RWPE2 (cell line): ENCODE measurements at regions not wholly inside any gene's neighbourhood (a gene's known extent, or its start where the extent isn't known, plus 50 kb on each side); places are given as distances from the start of the nearest gene placed in this dataset.

ENCODE experiments used
- ATAC-seq: fragments of 200-7000 bp; cut with Tn5 transposase; 3 replicates; pipeline ENCODE4 v1.9.1; 2021; ENCODE audit warnings: low read depth
- DNase-seq: peaks from one replicate; pipeline ENCODE4 v3.0.0-alpha.2; 2020; ENCODE audit warnings: low spot score
- H3K27ac ChIP-seq: fragments of 450-650 bp; 2 replicates; pipeline ENCODE4 v1.5.1; 2017; ENCODE audit warnings: mild to moderate bottlenecking; ENCODE audit not compliant: poor library complexity, severe bottlenecking
- H3K27me3 ChIP-seq: fragments of 250-450 bp; sonication (Bioruptor Pico); 2 replicates; pipeline ENCODE4 v1.5.1; 2021; ENCODE audit warnings: mild to moderate bottlenecking, moderate library complexity; ENCODE audit not compliant: insufficient read depth, poor library complexity, severe bottlenecking
- H3K36me3 ChIP-seq: fragments of 250-450 bp; sonication (Bioruptor Pico); 2 replicates; pipeline ENCODE4 v1.5.1; 2020; ENCODE audit warnings: low read depth, mild to moderate bottlenecking, moderate library complexity
- H3K4me1 ChIP-seq: fragments of 250-450 bp; sonication (Bioruptor Pico); 2 replicates; pipeline ENCODE4 v1.5.1; 2021; ENCODE audit warnings: mild to moderate bottlenecking, moderate library complexity; ENCODE audit not compliant: insufficient read depth, poor library complexity, severe bottlenecking
- H3K4me3 ChIP-seq: fragments of 250-450 bp; sonication (Bioruptor Pico); 2 replicates; pipeline ENCODE4 v1.5.1; 2021; ENCODE audit warnings: mild to moderate bottlenecking, moderate library complexity; ENCODE audit not compliant: severe bottlenecking
- H3K9me3 ChIP-seq: fragments of 250-450 bp; sonication (Bioruptor Pico); 2 replicates; pipeline ENCODE4 v1.5.1; 2021; ENCODE audit warnings: mild to moderate bottlenecking, moderate library complexity; ENCODE audit not compliant: severe bottlenecking
- TF ChIP-seq, protein P1 (sequence below): fragments of 450-650 bp; IDR thresholded peaks from one replicate; pipeline ENCODE4 v1.5.1; 2017; ENCODE audit warnings: mild to moderate bottlenecking, moderate library complexity; ENCODE audit not compliant: poor library complexity, severe bottlenecking

DNA sequence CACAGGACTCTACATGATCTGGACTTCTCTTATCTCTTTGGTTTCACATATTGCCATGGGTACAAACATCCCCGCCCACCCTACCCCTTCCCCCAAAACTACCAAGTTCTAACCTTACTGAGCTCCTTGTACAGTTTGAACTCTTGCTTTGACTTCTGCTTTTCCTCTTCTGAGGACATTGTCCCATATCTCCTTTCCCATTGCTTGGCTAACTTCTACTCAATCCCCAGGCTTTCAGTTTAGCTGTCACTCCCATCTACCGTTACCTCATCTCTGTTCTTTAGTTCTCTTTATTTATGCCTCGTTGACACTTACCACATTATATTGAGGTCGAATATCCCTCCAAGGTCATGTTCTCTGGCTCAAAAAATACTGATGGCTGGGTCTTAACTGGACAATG lies 393.5 kb upstream of the CADM1 start:
- DNase-seq (no peak), ATAC-seq (no peak)
- Histone ChIP-seq H3K27ac (no peak overlapping the region), H3K4me1 (no peaks in the 10 kb centered on the region), H3K9me3 (no peaks in the 10 kb centered on the region), H3K36me3 (no peaks in the 10 kb centered on the region), H3K27me3 (no peaks in the 10 kb centered on the region), H3K4me3 (no peak overlapping the region)
- TF ChIP-seq, protein P1, sequence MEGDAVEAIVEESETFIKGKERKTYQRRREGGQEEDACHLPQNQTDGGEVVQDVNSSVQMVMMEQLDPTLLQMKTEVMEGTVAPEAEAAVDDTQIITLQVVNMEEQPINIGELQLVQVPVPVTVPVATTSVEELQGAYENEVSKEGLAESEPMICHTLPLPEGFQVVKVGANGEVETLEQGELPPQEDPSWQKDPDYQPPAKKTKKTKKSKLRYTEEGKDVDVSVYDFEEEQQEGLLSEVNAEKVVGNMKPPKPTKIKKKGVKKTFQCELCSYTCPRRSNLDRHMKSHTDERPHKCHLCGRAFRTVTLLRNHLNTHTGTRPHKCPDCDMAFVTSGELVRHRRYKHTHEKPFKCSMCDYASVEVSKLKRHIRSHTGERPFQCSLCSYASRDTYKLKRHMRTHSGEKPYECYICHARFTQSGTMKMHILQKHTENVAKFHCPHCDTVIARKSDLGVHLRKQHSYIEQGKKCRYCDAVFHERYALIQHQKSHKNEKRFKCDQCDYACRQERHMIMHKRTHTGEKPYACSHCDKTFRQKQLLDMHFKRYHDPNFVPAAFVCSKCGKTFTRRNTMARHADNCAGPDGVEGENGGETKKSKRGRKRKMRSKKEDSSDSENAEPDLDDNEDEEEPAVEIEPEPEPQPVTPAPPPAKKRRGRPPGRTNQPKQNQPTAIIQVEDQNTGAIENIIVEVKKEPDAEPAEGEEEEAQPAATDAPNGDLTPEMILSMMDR: no peak

DNA sequence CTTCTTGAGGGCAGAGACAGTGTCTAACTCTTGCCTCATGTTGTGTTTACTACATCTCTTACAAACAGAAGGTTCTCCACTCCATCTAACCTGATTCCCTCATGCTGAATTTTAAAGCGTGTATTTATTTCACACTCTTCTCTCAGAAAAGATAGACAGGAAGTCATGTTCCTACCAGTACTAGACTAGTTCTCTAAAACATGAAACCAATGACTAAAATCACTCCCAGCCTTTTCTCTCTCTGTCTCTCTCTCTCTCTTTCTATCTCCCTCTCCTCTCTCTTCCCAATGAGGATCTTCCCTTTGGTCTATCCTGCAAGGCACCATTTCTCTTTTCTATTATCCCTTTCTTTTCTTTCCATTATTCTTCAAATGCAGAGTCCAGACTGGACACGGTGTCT lies 391.9 kb upstream of the CADM1 start:
- H3K9me3 ChIP-seq: no peaks in the 10 kb centered on the region
- no peak for ATAC-seq
- no peaks in the 10 kb centered on the region for H3K4me1 ChIP-seq

DNA sequence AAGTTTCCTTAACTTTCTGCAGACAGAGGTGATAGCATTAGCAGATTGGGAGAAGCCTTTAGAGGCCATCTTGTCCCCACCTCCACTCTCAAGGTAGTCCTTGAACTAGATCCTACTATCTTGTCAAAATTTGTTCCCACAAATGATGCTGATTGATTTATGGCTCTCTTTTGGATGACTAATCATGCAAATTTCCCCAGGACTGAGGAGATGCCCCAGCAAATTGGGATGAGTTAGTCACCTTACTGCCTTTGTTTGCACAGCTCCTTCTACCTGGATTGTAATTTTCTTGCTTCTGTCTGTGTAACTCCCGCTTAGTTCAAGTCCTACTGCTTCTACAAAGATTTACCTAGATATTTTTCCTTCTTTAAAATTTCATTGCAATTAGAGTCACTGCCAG lies 391.4 kb upstream of the CADM1 start:
- H3K27ac ChIP-seq: no peak overlapping the region
- DNase-seq (no peak), ATAC-seq (no peak)
- no peaks in the 10 kb centered on the region for H3K36me3 ChIP-seq
- H3K4me3 ChIP-seq: no peak overlapping the region
- no peaks in the 10 kb centered on the region for H3K9me3 ChIP-seq
- no peaks in the 10 kb centered on the region for H3K4me1 ChIP-seq
- H3K27me3 ChIP-seq: no peaks in the 10 kb centered on the region
- TF ChIP-seq, protein P1: no peak

More for the DNA sequence above, 391.9 kb upstream of the CADM1 start:
- Histone ChIP-seq H3K27me3 (no peaks in the 10 kb centered on the region), H3K27ac (no peak overlapping the region), H3K4me3 (no peak overlapping the region), H3K36me3 (no peaks in the 10 kb centered on the region)
- TF ChIP-seq, protein P1: no peak
- no peak for DNase-seq

DNA sequence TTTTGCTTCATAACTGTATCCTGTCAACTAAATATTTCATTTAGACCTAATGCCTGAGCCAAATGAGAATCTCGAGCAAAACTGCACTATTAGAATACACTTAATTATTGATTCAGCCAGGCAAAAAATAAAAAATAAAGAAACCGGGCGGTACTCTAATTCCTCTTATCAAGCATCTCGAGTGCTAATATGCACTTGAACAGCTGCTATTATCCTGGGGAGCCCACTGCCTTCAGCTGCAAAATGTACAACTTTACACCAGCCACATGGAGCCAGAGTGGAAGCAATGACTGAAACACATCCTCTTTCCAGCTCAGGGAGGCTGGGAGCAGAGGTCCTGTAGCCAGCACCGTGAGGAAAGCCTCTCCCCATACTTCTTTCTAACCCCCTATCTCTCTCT lies 390.0 kb upstream of the CADM1 start:
- ATAC-seq: no peak
- TF ChIP-seq, protein P1: no peak
- no peaks in the 10 kb centered on the region for H3K4me1 ChIP-seq
- no peak overlapping the region for H3K4me3 ChIP-seq
- H3K36me3 ChIP-seq: no peaks in the 10 kb centered on the region
- no peak overlapping the region for H3K27ac ChIP-seq
- H3K27me3 ChIP-seq: no peaks in the 10 kb centered on the region
- no peaks in the 10 kb centered on the region for H3K9me3 ChIP-seq
- DNase-seq: no peak

DNA sequence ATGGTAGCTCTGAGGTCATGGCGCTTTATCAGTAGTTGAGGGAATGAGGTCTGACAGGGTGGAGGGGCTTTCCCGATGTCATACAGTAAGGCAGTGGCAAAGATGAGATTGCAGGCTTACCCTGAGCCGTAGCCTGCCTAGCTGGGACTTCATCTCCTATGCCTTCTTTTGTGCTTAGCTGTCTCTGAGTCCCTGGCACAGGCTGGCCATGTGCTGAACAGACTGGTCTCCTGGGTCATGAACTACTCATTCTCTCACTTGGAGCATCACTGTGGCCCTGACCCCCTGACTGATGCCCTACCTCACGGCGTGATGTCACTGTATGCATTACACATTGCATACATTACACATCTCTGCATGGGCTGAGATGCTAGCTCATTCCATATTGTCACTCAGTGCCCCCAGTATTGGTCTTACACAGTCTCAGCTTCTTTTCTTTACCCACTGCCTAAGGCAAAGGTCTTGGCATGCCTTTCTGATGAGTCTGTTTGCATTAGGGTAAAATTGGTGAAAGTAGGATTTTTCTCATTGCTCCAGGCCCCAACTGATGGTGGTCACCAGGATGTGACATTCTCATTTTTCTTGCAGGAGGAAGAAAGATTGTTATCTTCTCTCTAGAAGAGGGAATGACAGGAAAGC lies 389.4 kb upstream of the CADM1 start:
- no peak for DNase-seq
- no peak overlapping the region for H3K27ac ChIP-seq
- no peak for ATAC-seq

More for the DNA sequence above, 389.4 kb upstream of the CADM1 start:
- TF ChIP-seq, protein P1: no peak
- Histone ChIP-seq H3K36me3 (no peaks in the 10 kb centered on the region), H3K4me3 (no peak overlapping the region), H3K4me1 (no peaks in the 10 kb centered on the region), H3K9me3 (no peaks in the 10 kb centered on the region), H3K27me3 (no peaks in the 10 kb centered on the region)
